DOHH2 (cell line): ENCODE measurements at regions not wholly inside any gene's neighbourhood (a gene's known extent, or its start where the extent isn't known, plus 50 kb on each side); places are given as distances from the start of the nearest gene placed in this dataset.

ENCODE experiments used
- CTCF ChIP-seq: fragments of 200-600 bp; sonication (generic); IDR thresholded peaks from one replicate; pipeline ENCODE4 v1.5.1; 2014; ENCODE audit warnings: antibody characterized with exemption, mild to moderate bottlenecking, low read depth, low read length; ENCODE audit not compliant: poor library complexity, severe bottlenecking
- EZH2phosphoT487 ChIP-seq: fragments of 200-600 bp; sonication (generic); IDR thresholded peaks from 2 replicates; pipeline ENCODE4 v1.6.1; 2017; ENCODE audit warnings: borderline replicate concordance, mild to moderate bottlenecking, antibody characterized with exemption, low read length, moderate library complexity, mixed read lengths

GRCh38 chr2:16409006-16409390 is 256.6 kb downstream of the CYRIA start:
- TF ChIP-seq CTCF = no peak
- TF ChIP-seq EZH2phosphoT487 = no peak
